Sigmoid colon (tissue), 6 donors: ENCODE measurements at regions not wholly inside any gene's neighbourhood (a gene's known extent, or its start where the extent isn't known, plus 50 kb on each side); places are given as distances from the start of the nearest gene placed in this dataset.

Experiments used
- DNase-seq: peaks from one replicate; pipeline ENCODE4 v3.0.0-alpha.2; 2019
- H3K27ac ChIP-seq, 4 donors: fragments of 200-600 bp; sonication (generic); one replicate each; pipeline ENCODE4 v1.5.1; 2016 to 2019; ENCODE audit warnings: mild to moderate bottlenecking in 1 of 4
- H3K27me3 ChIP-seq, 3 donors: fragments of 200-600 bp; sonication (generic); one replicate each; pipeline ENCODE4 v1.5.1; 2019; ENCODE audit warnings: mild to moderate bottlenecking in 1 of 3
- H3K36me3 ChIP-seq, 4 donors: fragments of 200-600 bp; sonication (generic); one replicate each; pipeline ENCODE4 v1.5.1; 2016 to 2019
- H3K4me1 ChIP-seq, 4 donors: fragments of 200-600 bp; sonication (generic); one replicate each; pipeline ENCODE4 v1.5.1; 2017 to 2019
- H3K4me3 ChIP-seq, 4 donors: fragments of 200-600 bp; sonication (generic); one replicate each; pipeline ENCODE4 v1.5.1; 2017 to 2019; ENCODE audit warnings: mild to moderate bottlenecking in 2 of 4, moderate library complexity in 1 of 4
- H3K9me3 ChIP-seq, 4 donors: fragments of 200-600 bp in 3 of 4; sonication (generic) in 3 of 4; one replicate each; pipeline versions ENCODE4 v1.5.1 to v1.6.1; 2013 to 2019
- EP300 ChIP-seq, 4 donors: sonication (generic); formaldehyde crosslinking; IDR thresholded peaks; one replicate each; pipeline ENCODE4 v1.6.1; 2017; ENCODE audit warnings: antibody characterized with exemption in 4 of 4
- POLR2A ChIP-seq, 2 donors: fragments of 450-650 bp; IDR thresholded peaks; one replicate each; pipeline ENCODE4 v1.6.1; 2016; ENCODE audit warnings: antibody characterized with exemption in 2 of 2, mild to moderate bottlenecking in 2 of 2, moderate library complexity in 2 of 2
- POLR2AphosphoS5 ChIP-seq, 4 donors: sonication (generic); formaldehyde crosslinking; IDR thresholded peaks; one replicate each; pipeline ENCODE4 v1.6.1; 2017; ENCODE audit warnings: antibody characterized with exemption in 4 of 4
- WGBS, 2 donors: extraction: QIAGEN DNeasy Blood & Tissue Kit; methylation state at CpG; one replicate each; pipeline ENCODE4 v1.1.7; 2013; 5-methylcytosine and 5-hydroxymethylcytosine counted together
- intact Hi-C: fragments of 100-400 bp; cut with DNase I; formaldehyde crosslinking; loops from one replicate; pipeline ENCODE4 v1.15.1; 2023
- TF ChIP-seq, protein P1 (sequence below), 4 experiments: fragments of 450-650 bp in 3 of 4; fragments of 200-600 bp in 1 of 4; IDR thresholded peaks; one replicate each; pipeline ENCODE4 v1.5.1; 2016 to 2019; ENCODE audit warnings: antibody characterized with exemption in 4 of 4, mild to moderate bottlenecking in 3 of 4, moderate library complexity in 2 of 4
- donor health status: healthy with polysubstance abuse.
- donor health status: healthy.

GRCh38 chr6:74134327-74134726, 438.3 kb downstream of the CD109 start:
- Histone ChIP-seq H3K36me3 (no peaks in the 10 kb centered on the region), H3K4me3 (no peak overlapping the region), H3K4me1 (no peaks in the 10 kb centered on the region), H3K27ac (no peak overlapping the region), H3K9me3 (peaks cover 0 to 3% (median 0%) of the 10 kb centered on the region in 4 donors), H3K27me3 (no peaks in the 10 kb centered on the region)
- intact Hi-C loops, result no loop called here
- TF ChIP-seq EP300 (IDR thresholded peaks at IDR 0.05), result no peak
- TF ChIP-seq, protein P1, sequence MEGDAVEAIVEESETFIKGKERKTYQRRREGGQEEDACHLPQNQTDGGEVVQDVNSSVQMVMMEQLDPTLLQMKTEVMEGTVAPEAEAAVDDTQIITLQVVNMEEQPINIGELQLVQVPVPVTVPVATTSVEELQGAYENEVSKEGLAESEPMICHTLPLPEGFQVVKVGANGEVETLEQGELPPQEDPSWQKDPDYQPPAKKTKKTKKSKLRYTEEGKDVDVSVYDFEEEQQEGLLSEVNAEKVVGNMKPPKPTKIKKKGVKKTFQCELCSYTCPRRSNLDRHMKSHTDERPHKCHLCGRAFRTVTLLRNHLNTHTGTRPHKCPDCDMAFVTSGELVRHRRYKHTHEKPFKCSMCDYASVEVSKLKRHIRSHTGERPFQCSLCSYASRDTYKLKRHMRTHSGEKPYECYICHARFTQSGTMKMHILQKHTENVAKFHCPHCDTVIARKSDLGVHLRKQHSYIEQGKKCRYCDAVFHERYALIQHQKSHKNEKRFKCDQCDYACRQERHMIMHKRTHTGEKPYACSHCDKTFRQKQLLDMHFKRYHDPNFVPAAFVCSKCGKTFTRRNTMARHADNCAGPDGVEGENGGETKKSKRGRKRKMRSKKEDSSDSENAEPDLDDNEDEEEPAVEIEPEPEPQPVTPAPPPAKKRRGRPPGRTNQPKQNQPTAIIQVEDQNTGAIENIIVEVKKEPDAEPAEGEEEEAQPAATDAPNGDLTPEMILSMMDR (IDR thresholded peaks at IDR 0.05), result no peak
- TF ChIP-seq POLR2AphosphoS5 (IDR thresholded peaks at IDR 0.05), result no peak
- TF ChIP-seq POLR2A (IDR thresholded peaks at IDR 0.05), result no peak
- no peak for DNase-seq

GRCh38 chr6:74133073-74133472, 437.1 kb downstream of the CD109 start:
- 91 to 95% methylated on average over 1 of the region's 1 CpG for WGBS, 2 donors
- H3K36me3 ChIP-seq, result no peaks in the 10 kb centered on the region
- no peaks in the 10 kb centered on the region for H3K4me1 ChIP-seq
- intact Hi-C loops, result no loop called here
- DNase-seq, result no peak
- H3K4me3 ChIP-seq, result no peak overlapping the region
- H3K9me3 ChIP-seq, result peaks cover 0 to 3% (median 0%) of the 10 kb centered on the region in 4 donors
- H3K27ac ChIP-seq, result no peak overlapping the region
- no peaks in the 10 kb centered on the region for H3K27me3 ChIP-seq
- TF ChIP-seq POLR2A (IDR thresholded peaks at IDR 0.05) (no peak), POLR2AphosphoS5 (IDR thresholded peaks at IDR 0.05) (no peak), EP300 (IDR thresholded peaks at IDR 0.05) (no peak)
- TF ChIP-seq, protein P1 (IDR thresholded peaks at IDR 0.05), result no peak

DNA sequence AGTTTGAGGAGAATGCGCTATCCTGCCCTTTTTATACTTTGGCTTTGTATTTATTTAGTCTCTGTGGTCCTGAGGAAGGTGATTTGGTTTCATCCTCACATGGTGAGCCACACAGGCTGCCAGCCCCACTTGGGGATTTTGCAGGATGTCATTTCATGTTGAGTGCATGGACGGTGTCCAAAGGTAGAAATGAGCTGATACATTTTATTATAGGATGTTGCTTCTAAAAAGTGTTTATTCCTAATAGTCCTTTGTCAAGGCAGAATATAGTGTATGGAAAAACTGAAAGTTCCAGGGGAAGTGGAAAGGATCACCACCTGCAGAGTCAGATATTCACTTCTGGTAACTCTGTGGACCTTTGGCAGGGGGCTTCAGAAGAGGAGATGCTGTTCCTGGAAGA, 434.6 kb downstream of the CD109 start:
- whole genome bisulfite sequencing, 2 donors, result 87 to 91% methylated on average over 2 of the region's 2 CpGs
- Histone ChIP-seq H3K36me3 (no peaks in the 10 kb centered on the region), H3K27me3 (no peaks in the 10 kb centered on the region), H3K4me1 (no peaks in the 10 kb centered on the region), H3K4me3 (no peak overlapping the region), H3K27ac (no peak overlapping the region), H3K9me3 (peaks cover 0 to 3% (median 0%) of the 10 kb centered on the region in 4 donors)
- no peak for TF ChIP-seq POLR2AphosphoS5 (IDR thresholded peaks at IDR 0.05)
- TF ChIP-seq, protein P1 (IDR thresholded peaks at IDR 0.05), result no peak
- TF ChIP-seq POLR2A (IDR thresholded peaks at IDR 0.05), result no peak
- TF ChIP-seq EP300 (IDR thresholded peaks at IDR 0.05), result no peak
- DNase-seq, result no peak
- intact Hi-C loops, result no loop called here

DNA sequence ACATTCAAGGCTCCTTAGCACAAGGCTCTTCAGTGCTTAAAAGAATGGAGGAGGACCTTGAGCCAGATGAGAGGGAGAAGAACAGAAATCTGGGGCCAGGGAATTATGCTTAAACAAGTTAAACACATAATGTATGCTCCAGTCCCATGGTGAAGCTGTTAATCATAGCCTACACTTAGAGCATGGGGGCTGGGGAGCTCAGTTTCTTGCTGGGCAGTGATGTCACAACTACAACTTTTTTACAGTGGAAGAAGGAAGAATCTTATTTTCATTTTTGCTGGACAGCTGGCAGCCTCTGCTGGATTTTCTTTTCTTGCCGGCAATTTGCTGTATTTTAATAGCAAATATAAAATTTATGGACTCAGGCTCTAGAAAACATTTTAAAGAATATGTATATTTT, 432.5 kb downstream of the CD109 start:
- 69 to 75% methylated on average over 1 of the region's 1 CpG for WGBS, 2 donors
- Histone ChIP-seq H3K4me3 (no peak overlapping the region), H3K4me1 (peaks cover 0 to 13% (median 2%) of the 10 kb centered on the region in 4 donors), H3K9me3 (no peaks in the 10 kb centered on the region), H3K27me3 (no peaks in the 10 kb centered on the region), H3K36me3 (no peaks in the 10 kb centered on the region), H3K27ac (no peak overlapping the region)
- no peak for DNase-seq
- intact Hi-C loops, result no loop called here
- TF ChIP-seq POLR2AphosphoS5 (IDR thresholded peaks at IDR 0.05), result no peak
- TF ChIP-seq EP300 (IDR thresholded peaks at IDR 0.05), result no peak
- TF ChIP-seq POLR2A (IDR thresholded peaks at IDR 0.05), result no peak
- TF ChIP-seq, protein P1 (IDR thresholded peaks at IDR 0.05), result no peak

DNA sequence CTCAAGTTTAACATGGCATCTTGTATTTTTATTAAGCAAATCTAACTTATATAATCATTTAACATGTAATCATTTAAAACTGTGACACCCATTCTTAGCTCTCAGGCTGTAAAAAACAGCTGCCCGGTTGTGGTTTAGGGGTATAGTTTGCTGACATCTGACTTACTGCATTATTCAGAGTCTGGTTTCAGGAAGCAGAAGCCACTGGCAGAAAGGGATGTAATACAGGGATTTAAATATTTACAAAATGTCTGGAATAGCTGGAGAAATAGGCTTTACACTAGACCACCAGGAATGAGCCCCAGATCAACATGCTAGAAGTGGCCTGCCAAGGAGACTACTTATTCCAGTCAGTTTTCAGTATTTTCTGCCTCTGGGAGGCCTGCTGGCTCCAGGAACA, 421.1 kb downstream of the CD109 start:
- DNase-seq, result no peak
- H3K9me3 ChIP-seq, result no peaks in the 10 kb centered on the region
- no peaks in the 10 kb centered on the region for H3K36me3 ChIP-seq
- TF ChIP-seq POLR2AphosphoS5 (IDR thresholded peaks at IDR 0.05) (no peak), POLR2A (IDR thresholded peaks at IDR 0.05) (no peak), EP300 (IDR thresholded peaks at IDR 0.05) (no peak)
- TF ChIP-seq, protein P1 (IDR thresholded peaks at IDR 0.05), result no peak
- H3K27me3 ChIP-seq, result no peaks in the 10 kb centered on the region
- H3K4me3 ChIP-seq, result no peak overlapping the region
- WGBS, 2 donors, result 59 to 69% methylated on average over 1 of the region's 1 CpG
- intact Hi-C loops, result no loop called here
- no peak overlapping the region for H3K27ac ChIP-seq
- no peaks in the 10 kb centered on the region for H3K4me1 ChIP-seq
